ENCODE measurements at regions not wholly inside any gene's neighbourhood (a gene's known extent, or its start where the extent isn't known, plus 50 kb on each side); places are given as distances from the start of the nearest gene placed in this dataset.

GRCh38 chr1:118483245-118484006 is 298.4 kb upstream of the SPAG17 start:
- no peak overlapping the region for H3K4me3 Mint-ChIP-seq (ENCODE audit: unreplicated experiment)

GRCh38 chr1:118481126-118481525 is 296.1 kb upstream of the SPAG17 start:
- H3K27ac Mint-ChIP-seq (ENCODE audit: unreplicated experiment), result no peak overlapping the region
- CTCF ChIA-PET, result interaction anchor here (0.6 kb wide), 1 partner anchor 240 kb away, joined by 8 read pairs; no protein-coding TSS in a partner anchor
- peaks cover 6% of the 10 kb centered on the region for H3K36me3 Mint-ChIP-seq (ENCODE audit: insufficient read depth, unreplicated experiment)
- peak; percentile 20 to 40 for DNase-seq
- POLR2A ChIA-PET, result no interaction called here
- H3K4me1 ChIP-seq, result no peaks in the 10 kb centered on the region
- intact Hi-C loops (cut with micrococcal nuclease; ENCODE audit: unreplicated experiment), result loop anchor here (2.0 kb wide), 1 partner anchor 154 kb away; no protein-coding TSS in a partner anchor
- no peaks in the 10 kb centered on the region for H3K9me3 ChIP-seq
- no peak overlapping the region for H3K4me3 ChIP-seq (ENCODE audit: low read depth, low read length)
- no peak overlapping the region for H3K4me3 Mint-ChIP-seq (ENCODE audit: unreplicated experiment)
- H3K27me3 Mint-ChIP-seq (ENCODE audit: insufficient read depth, unreplicated experiment), result no peaks in the 10 kb centered on the region
- BruUV-seq (replicated peaks), result no TSS peak
- no peak for TF ChIP-seq CTCF (IDR thresholded peaks at IDR 0.05; ENCODE audit: insufficient read depth in 1 of 2, low read depth in 1 of 2, low read length in 1 of 2, severe bottlenecking in 1 of 2, unreplicated experiment in 1 of 2)
- H3K36me3 ChIP-seq (ENCODE audit: control insufficient read depth, insufficient read depth, low read length), result no peaks in the 10 kb centered on the region
- peaks cover 5% of the 10 kb centered on the region for H3K4me1 Mint-ChIP-seq (ENCODE audit: low read depth, unreplicated experiment)
- no peaks in the 10 kb centered on the region for H3K9me3 Mint-ChIP-seq (ENCODE audit: unreplicated experiment)
- no peaks in the 10 kb centered on the region for H3K27me3 ChIP-seq (replicated peaks; ENCODE audit: control insufficient read depth, insufficient read depth, low read length)

More at GRCh38 chr1:118483245-118484006, 298.4 kb upstream of the SPAG17 start:
- H3K9me3 Mint-ChIP-seq (ENCODE audit: unreplicated experiment), result no peaks in the 10 kb centered on the region
- ChIA-PET POLR2A (no interaction called here), CTCF (no interaction called here)
- Histone ChIP-seq H3K4me3 (ENCODE audit: low read depth, low read length) (no peak overlapping the region), H3K4me1 (no peaks in the 10 kb centered on the region), H3K27me3 (replicated peaks; ENCODE audit: control insufficient read depth, insufficient read depth, low read length) (no peaks in the 10 kb centered on the region), H3K36me3 (ENCODE audit: control insufficient read depth, insufficient read depth, low read length) (no peaks in the 10 kb centered on the region), H3K9me3 (no peaks in the 10 kb centered on the region)
- peaks cover 5% of the 10 kb centered on the region for H3K4me1 Mint-ChIP-seq (ENCODE audit: low read depth, unreplicated experiment)
- no peak for DNase-seq
- H3K27me3 Mint-ChIP-seq (ENCODE audit: insufficient read depth, unreplicated experiment), result no peaks in the 10 kb centered on the region
- no peak for TF ChIP-seq CTCF (IDR thresholded peaks at IDR 0.05; ENCODE audit: insufficient read depth in 1 of 2, low read depth in 1 of 2, low read length in 1 of 2, severe bottlenecking in 1 of 2, unreplicated experiment in 1 of 2)
- no peak overlapping the region for H3K27ac Mint-ChIP-seq (ENCODE audit: unreplicated experiment)
- intact Hi-C loops (cut with micrococcal nuclease; ENCODE audit: unreplicated experiment), result no loop called here
- H3K36me3 Mint-ChIP-seq (ENCODE audit: insufficient read depth, unreplicated experiment), result peaks cover 6% of the 10 kb centered on the region
- BruUV-seq (replicated peaks), result no TSS peak

- no peaks in the 10 kb centered on the region for H3K36me3 ChIP-seq (ENCODE audit: control insufficient read depth, insufficient read depth, low read length)
- no peaks in the 10 kb centered on the region for H3K27me3 Mint-ChIP-seq (ENCODE audit: insufficient read depth, unreplicated experiment)
- H3K9me3 Mint-ChIP-seq (ENCODE audit: unreplicated experiment), result peaks cover 7% of the 10 kb centered on the region
- BruUV-seq (replicated peaks), result no TSS peak
- no peak overlapping the region for H3K27ac Mint-ChIP-seq (ENCODE audit: unreplicated experiment)
- DNase-seq, result peak; percentile 30 to 43
- no peak overlapping the region for H3K4me3 Mint-ChIP-seq (ENCODE audit: unreplicated experiment)
- H3K4me1 ChIP-seq, result no peaks in the 10 kb centered on the region
- intact Hi-C loops (cut with micrococcal nuclease; ENCODE audit: unreplicated experiment), result no loop called here
- peaks cover 6% of the 10 kb centered on the region for H3K36me3 Mint-ChIP-seq (ENCODE audit: insufficient read depth, unreplicated experiment)
- ChIA-PET POLR2A (no interaction called here), CTCF (no interaction called here)
- H3K9me3 ChIP-seq, result no peaks in the 10 kb centered on the region
- no peak for TF ChIP-seq CTCF (IDR thresholded peaks at IDR 0.05; ENCODE audit: insufficient read depth in 1 of 2, low read depth in 1 of 2, low read length in 1 of 2, severe bottlenecking in 1 of 2, unreplicated experiment in 1 of 2)
- H3K27me3 ChIP-seq (replicated peaks; ENCODE audit: control insufficient read depth, insufficient read depth, low read length), result no peaks in the 10 kb centered on the region
- peaks cover 5% of the 10 kb centered on the region for H3K4me1 Mint-ChIP-seq (ENCODE audit: low read depth, unreplicated experiment)
- no peak overlapping the region for H3K4me3 ChIP-seq (ENCODE audit: low read depth, low read length)
These were observed 294.3 kb upstream of the SPAG17 start for GRCh38 chr1:118479351-118479750.
